ENCODE measurements at regions not wholly inside any gene's neighbourhood (a gene's known extent, or its start where the extent isn't known, plus 50 kb on each side); places are given as distances from the start of the nearest gene placed in this dataset.

- DNase-seq (ENCODE audit: insufficient read length, low spot score, missing footprints): no peak
- Histone ChIP-seq H2AFZ (ENCODE audit: low read length) (peak overlapping the region; percentile 58), H3K4me3 (ENCODE audit: insufficient read depth, low read length) (no peak overlapping the region), H3K4me1 (ENCODE audit: insufficient read depth, low read length) (peaks cover 77% of the 10 kb centered on the region), H3K4me2 (ENCODE audit: insufficient read depth, low read length) (no peak overlapping the region), H3K36me3 (ENCODE audit: insufficient read depth, low read length) (no peaks in the 10 kb centered on the region), H3K9me3 (ENCODE audit: low read depth, low read length) (no peaks in the 10 kb centered on the region), H3K79me2 (ENCODE audit: insufficient read depth, low read length) (no peaks in the 10 kb centered on the region), H4K20me1 (ENCODE audit: insufficient read depth, low read length) (no peaks in the 10 kb centered on the region), H3K27me3 (ENCODE audit: insufficient read depth, low read length) (no peaks in the 10 kb centered on the region), H3K27ac (ENCODE audit: low read depth, low read length) (peak overlapping the region; percentile 79)
- TF ChIP-seq, protein P1, sequence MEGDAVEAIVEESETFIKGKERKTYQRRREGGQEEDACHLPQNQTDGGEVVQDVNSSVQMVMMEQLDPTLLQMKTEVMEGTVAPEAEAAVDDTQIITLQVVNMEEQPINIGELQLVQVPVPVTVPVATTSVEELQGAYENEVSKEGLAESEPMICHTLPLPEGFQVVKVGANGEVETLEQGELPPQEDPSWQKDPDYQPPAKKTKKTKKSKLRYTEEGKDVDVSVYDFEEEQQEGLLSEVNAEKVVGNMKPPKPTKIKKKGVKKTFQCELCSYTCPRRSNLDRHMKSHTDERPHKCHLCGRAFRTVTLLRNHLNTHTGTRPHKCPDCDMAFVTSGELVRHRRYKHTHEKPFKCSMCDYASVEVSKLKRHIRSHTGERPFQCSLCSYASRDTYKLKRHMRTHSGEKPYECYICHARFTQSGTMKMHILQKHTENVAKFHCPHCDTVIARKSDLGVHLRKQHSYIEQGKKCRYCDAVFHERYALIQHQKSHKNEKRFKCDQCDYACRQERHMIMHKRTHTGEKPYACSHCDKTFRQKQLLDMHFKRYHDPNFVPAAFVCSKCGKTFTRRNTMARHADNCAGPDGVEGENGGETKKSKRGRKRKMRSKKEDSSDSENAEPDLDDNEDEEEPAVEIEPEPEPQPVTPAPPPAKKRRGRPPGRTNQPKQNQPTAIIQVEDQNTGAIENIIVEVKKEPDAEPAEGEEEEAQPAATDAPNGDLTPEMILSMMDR (IDR thresholded peaks at IDR 0.05; ENCODE audit: extremely low read depth, low read depth, low read length): no peak
Observed at GRCh38 chr6:139754898-139755775, 380.7 kb upstream of the CITED2 start.

GRCh38 chr6:139753198-139753861, 378.9 kb upstream of the CITED2 start:
- TF ChIP-seq, protein P1 (IDR thresholded peaks at IDR 0.05; ENCODE audit: extremely low read depth, low read depth, low read length): no peak
- H3K79me2 ChIP-seq (ENCODE audit: insufficient read depth, low read length): no peaks in the 10 kb centered on the region
- H3K4me3 ChIP-seq (ENCODE audit: insufficient read depth, low read length): no peak overlapping the region
- peak overlapping the region; percentile 79 for H3K27ac ChIP-seq (ENCODE audit: low read depth, low read length)
- DNase-seq (ENCODE audit: insufficient read length, low spot score, missing footprints): no peak
- no peak overlapping the region for H2AFZ ChIP-seq (ENCODE audit: low read length)
- no peaks in the 10 kb centered on the region for H3K27me3 ChIP-seq (ENCODE audit: insufficient read depth, low read length)
- no peaks in the 10 kb centered on the region for H3K36me3 ChIP-seq (ENCODE audit: insufficient read depth, low read length)
- H3K4me2 ChIP-seq (ENCODE audit: insufficient read depth, low read length): peak overlapping the region; percentile 9
- no peaks in the 10 kb centered on the region for H3K9me3 ChIP-seq (ENCODE audit: low read depth, low read length)
- H3K4me1 ChIP-seq (ENCODE audit: insufficient read depth, low read length): peaks cover 78% of the 10 kb centered on the region
- H4K20me1 ChIP-seq (ENCODE audit: insufficient read depth, low read length): no peaks in the 10 kb centered on the region

GRCh38 chr6:139752086-139752485, 377.6 kb upstream of the CITED2 start:
- H3K79me2 ChIP-seq (ENCODE audit: insufficient read depth, low read length): no peaks in the 10 kb centered on the region
- DNase-seq (ENCODE audit: insufficient read length, low spot score, missing footprints): no peak

More at GRCh38 chr6:139752086-139752485, 377.6 kb upstream of the CITED2 start:
- H3K9me3 ChIP-seq (ENCODE audit: low read depth, low read length): no peaks in the 10 kb centered on the region
- peak overlapping the region; percentile 79 for H3K27ac ChIP-seq (ENCODE audit: low read depth, low read length)
- no peak overlapping the region for H3K4me3 ChIP-seq (ENCODE audit: insufficient read depth, low read length)
- peaks cover 71% of the 10 kb centered on the region for H3K4me1 ChIP-seq (ENCODE audit: insufficient read depth, low read length)
- no peak overlapping the region for H2AFZ ChIP-seq (ENCODE audit: low read length)
- no peaks in the 10 kb centered on the region for H3K27me3 ChIP-seq (ENCODE audit: insufficient read depth, low read length)
- H4K20me1 ChIP-seq (ENCODE audit: insufficient read depth, low read length): no peaks in the 10 kb centered on the region
- TF ChIP-seq, protein P1 (IDR thresholded peaks at IDR 0.05; ENCODE audit: extremely low read depth, low read depth, low read length): no peak
- no peaks in the 10 kb centered on the region for H3K36me3 ChIP-seq (ENCODE audit: insufficient read depth, low read length)
- H3K4me2 ChIP-seq (ENCODE audit: insufficient read depth, low read length): no peak overlapping the region
